Amniotic stem cell (primary cell): ENCODE measurements at regions not wholly inside any gene's neighbourhood (a gene's known extent, or its start where the extent isn't known, plus 50 kb on each side); places are given as distances from the start of the nearest gene placed in this dataset.
"Not testable (repeated sequence)": the region's sequence is repeated elsewhere in the genome, so short reads cannot be mapped to it uniquely, and the experiment has no call there.

ENCODE experiments used
- DNase-seq: peaks from one replicate; lab custom pipeline; 2025; lab: John Stamatoyannopoulos, UW

- no peak for DNase-seq
Observed at GRCh38 chr1:221575605-221576004, 166.3 kb downstream of the DUSP10 start.

GRCh38 chr1:221576268-221576667 lies 165.6 kb downstream of the DUSP10 start:
- DNase-seq = no peak

GRCh38 chr1:221583465-221583864 lies 158.4 kb downstream of the DUSP10 start:
- no peak for DNase-seq

- DNase-seq = not testable (repeated sequence)
Observed at GRCh38 chr1:221587013-221587412, 154.9 kb downstream of the DUSP10 start.

GRCh38 chr1:221591250-221591649 lies 150.6 kb downstream of the DUSP10 start:
- DNase-seq = not testable (repeated sequence)

- no peak for DNase-seq
Observed at GRCh38 chr1:221594576-221594975, 147.3 kb downstream of the DUSP10 start.

DNA sequence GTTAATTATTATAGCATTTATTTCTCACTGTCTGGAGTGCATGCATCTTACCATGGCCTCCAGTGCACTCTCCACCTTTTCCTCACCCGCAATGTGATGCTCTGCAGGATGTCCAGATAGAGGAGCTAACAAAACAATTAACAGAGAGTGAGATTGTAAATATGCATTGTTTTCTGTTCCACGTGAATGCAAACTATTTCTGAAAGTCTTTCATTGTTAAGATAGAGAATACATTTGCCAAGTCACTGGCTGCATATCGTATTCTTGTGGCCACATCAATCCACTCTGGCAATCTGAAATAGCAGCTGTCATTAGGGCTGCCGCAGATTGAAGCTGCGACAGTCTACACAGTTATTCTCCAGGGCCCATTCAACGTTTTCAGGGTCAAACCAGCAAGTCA lies 143.8 kb downstream of the DUSP10 start:
- no peak for DNase-seq

DNA sequence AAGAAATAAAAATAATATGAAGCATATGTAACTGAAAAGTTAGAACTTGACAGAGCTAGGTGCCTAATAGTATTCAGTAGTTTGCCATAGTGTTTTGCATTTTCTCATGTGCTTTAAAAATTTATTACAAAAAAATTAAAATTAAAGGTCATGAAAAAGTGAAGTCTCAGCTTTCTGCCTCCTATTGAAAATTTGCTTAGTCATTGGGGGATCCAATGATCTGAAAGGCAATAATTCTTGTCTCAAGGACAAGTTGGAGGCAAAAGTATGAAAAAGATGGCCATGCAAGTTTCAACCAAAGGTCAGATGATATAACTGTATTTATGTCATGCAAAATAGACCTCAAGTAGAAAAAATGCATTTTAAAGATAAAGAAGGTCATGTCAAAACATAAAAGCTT lies 140.7 kb downstream of the DUSP10 start:
- no peak for DNase-seq

DNA sequence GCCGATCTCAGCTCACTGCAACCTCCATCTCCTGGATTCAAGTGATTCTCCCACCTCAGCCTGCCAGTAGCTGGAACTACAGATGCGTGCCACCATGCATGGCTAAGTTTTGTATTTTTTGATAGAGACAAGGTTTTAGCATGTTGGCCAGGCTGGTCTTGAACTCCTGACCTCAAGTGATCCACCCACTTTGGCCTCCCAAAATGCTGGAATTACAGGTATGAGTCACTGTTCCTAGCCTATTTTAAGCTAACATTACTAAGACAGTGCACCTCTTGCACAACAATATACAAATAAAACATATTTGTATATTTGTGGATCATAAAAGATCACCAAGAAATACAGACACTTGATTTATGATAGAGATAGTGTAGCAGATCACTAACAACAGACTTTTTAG lies 139.1 kb downstream of the DUSP10 start:
- no peak for DNase-seq

DNA sequence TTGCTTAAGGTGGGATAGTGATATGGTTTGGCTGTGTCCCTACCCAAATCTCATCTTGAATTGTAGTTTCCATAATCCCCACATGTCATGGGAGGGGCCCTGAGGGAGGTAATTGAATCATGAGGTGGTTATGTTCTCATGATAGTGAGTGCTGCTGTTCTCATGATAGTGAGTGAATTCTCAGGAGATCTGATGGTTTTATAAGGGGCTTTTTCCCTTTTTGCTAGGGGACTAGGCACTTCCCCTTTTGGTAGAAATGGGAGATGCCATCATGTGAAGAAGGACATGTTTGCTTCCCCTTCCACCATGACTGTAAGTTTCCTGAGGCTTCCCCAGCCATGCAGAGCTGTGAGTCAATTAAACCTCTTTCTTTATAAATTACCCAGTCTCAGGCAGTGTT lies 137.5 kb downstream of the DUSP10 start:
- DNase-seq = not testable (repeated sequence)

DNA sequence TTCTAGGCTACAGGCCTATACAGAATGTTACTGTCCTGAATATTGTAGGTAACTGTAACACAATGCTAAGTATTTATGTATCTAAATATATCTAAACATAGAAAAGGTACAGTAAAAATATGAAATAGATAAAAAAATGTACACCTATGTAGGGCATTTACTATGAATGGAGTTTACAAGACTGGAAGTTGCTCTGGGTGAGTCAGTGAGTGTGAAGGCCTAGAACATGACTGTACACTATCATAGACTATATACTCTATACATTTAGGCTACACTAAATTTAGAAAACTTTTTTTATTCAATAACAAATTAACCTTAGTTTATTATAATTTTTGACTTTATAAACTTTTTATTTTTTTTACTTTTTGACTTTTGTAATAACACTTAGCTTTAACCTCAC lies 136.9 kb downstream of the DUSP10 start:
- DNase-seq = no peak

GRCh38 chr1:221605569-221605968 lies 136.3 kb downstream of the DUSP10 start:
- no peak for DNase-seq

DNA sequence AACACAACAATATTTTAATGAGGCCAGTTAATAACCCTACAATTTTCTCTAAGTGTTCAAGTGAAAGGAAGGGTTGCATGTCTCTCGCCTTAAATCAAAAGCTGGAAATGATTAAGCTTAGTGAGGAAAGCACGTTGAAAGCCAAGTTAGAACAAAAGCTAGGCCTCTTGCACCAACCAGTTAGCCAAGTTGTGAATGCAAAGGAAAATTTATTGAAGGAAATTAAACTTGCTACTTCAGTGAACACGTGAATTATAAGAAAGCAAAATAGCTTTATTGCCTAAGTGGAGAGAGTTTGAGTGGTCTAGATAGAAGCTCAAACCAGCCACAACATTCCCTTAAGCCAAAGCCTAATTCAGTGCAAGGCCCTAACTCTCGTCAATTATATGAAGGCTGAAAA lies 135.6 kb downstream of the DUSP10 start:
- no peak for DNase-seq

GRCh38 chr1:221608835-221609320 lies 133.0 kb downstream of the DUSP10 start:
- no peak for DNase-seq

DNA sequence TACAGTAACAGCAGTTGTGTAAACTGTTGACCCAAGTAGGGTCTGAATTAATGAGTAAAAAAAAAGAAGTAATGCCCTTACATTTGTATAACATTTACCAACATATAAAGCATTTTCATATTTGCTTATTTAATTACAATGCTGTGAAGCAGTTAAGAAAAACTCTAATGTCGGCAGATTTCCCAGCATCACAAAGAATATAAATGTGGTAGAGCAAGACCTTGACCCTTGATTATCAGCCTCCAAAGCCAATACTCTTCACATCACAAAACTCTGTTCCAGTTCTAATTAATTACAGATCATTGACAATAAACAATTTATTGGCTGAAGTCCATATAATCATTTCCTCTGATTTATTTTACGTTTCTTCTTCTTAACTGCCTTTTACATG lies 130.2 kb downstream of the DUSP10 start:
- no peak for DNase-seq

GRCh38 chr1:221612047-221612777 lies 129.7 kb downstream of the DUSP10 start:
- DNase-seq = peak; percentile 59

- DNase-seq = no peak
Observed at GRCh38 chr1:221620437-221621384, 121.2 kb downstream of the DUSP10 start.

GRCh38 chr1:221621683-221622082 lies 120.2 kb downstream of the DUSP10 start:
- no peak for DNase-seq

DNA sequence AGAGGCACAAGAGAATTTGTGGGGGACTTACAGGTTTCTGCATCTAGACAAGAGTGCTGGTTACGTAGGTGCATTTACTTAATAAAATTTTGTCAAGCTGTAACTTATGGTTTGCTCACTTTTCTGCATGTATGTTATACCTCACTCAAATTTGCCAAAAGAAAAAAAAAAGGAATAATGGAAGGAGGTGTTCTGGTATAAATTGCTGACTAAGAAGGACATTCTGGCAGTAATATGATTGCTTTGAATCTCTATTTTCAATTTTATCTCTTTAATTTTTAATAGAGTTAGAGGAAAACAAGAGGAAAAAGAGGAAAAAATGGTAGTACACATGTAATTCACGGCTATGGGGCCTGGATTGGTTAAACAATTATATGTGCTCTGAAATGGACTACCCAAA lies 119.5 kb downstream of the DUSP10 start:
- DNase-seq = no peak

- DNase-seq = no peak
Observed at GRCh38 chr1:221625026-221625425, 116.9 kb downstream of the DUSP10 start.

- no peak for DNase-seq
Observed at GRCh38 chr1:221626041-221626440, 115.8 kb downstream of the DUSP10 start.

DNA sequence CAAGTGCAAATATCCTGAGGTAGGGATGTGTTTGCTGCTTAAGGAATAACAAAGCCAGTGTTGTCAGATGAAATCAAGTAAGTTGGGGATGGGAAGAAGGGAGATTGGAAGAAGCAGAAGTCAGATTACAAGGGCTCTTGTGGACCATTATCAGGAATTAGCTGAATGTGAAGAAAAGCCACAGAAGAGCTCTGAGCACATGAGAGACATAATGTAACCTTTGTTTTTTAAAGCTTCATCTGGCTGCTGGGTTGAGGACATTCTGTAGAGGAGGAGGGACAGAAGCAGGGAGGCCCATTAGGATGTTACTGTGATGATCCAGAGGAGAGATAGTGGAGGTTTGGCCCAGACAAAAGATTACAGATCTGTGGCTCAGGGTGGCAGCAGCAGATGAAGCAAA lies 111.7 kb downstream of the DUSP10 start:
- no peak for DNase-seq

- DNase-seq = no peak
Observed at GRCh38 chr1:221631556-221631955, 110.3 kb downstream of the DUSP10 start.
